ENCODE measurements at regions not wholly inside any gene's neighbourhood (a gene's known extent, or its start where the extent isn't known, plus 50 kb on each side); places are given as distances from the start of the nearest gene placed in this dataset.

GRCh38 chr10:29866356-29866755, 193.0 kb downstream of the JCAD start:
- TF ChIP-seq CTCF (IDR thresholded peaks at IDR 0.05) (no peak), POLR2A (IDR thresholded peaks at IDR 0.05) (no peak)
